ENCODE measurements at regions not wholly inside any gene's neighbourhood (a gene's known extent, or its start where the extent isn't known, plus 50 kb on each side); places are given as distances from the start of the nearest gene placed in this dataset.

GRCh38 chr2:145112467-145112866, 592.5 kb upstream of the ZEB2 start:
- Histone ChIP-seq H3K4me1 (ENCODE audit: insufficient read depth, low read length) (no peaks in the 10 kb centered on the region), H2AFZ (ENCODE audit: low read length) (no peak overlapping the region), H3K9ac (ENCODE audit: extremely low read depth, insufficient read length, low read length) (no peak overlapping the region), H4K5ac (ENCODE audit: insufficient read length, low read depth, low read length) (no peak overlapping the region), H3K27me3 (ENCODE audit: insufficient read depth, low read length) (no peaks in the 10 kb centered on the region), H3K23me2 (ENCODE audit: insufficient read length, low read depth, low read length, poor library complexity, severe bottlenecking) (no peaks in the 10 kb centered on the region), H3K4me2 (ENCODE audit: insufficient read depth, insufficient read length, low read length) (no peak overlapping the region), H3K4ac (ENCODE audit: low read depth, low read length) (no peak overlapping the region), H3K23ac (ENCODE audit: insufficient read length, low read depth, low read length) (no peak overlapping the region), H2BK15ac (ENCODE audit: low read depth, low read length) (no peak overlapping the region), H3K14ac (ENCODE audit: insufficient read depth, low read length) (no peak overlapping the region), H3K56ac (ENCODE audit: insufficient read length, low read depth, low read length) (no peak overlapping the region), H2BK120ac (ENCODE audit: low read depth, low read length, poor library complexity, severe bottlenecking) (no peak overlapping the region), H4K20me1 (ENCODE audit: control insufficient read depth, insufficient read depth, insufficient read length) (no peaks in the 10 kb centered on the region), H2BK12ac (ENCODE audit: insufficient read length, low read depth, low read length) (no peak overlapping the region), H2AK5ac (ENCODE audit: insufficient read length, low read length) (no peak overlapping the region), H3K27ac (ENCODE audit: insufficient read length, low read depth, low read length) (no peak overlapping the region), H3K79me1 (ENCODE audit: insufficient read depth, low read depth, low read length, poor library complexity, severe bottlenecking) (no peaks in the 10 kb centered on the region), H2BK20ac (ENCODE audit: low read depth, low read length, poor library complexity, severe bottlenecking) (no peak overlapping the region), H4K91ac (ENCODE audit: insufficient read length, low read depth, low read length) (no peak overlapping the region), H3T11ph (ENCODE audit: low read length) (no peak overlapping the region), H3K79me2 (ENCODE audit: insufficient read depth, low read length) (no peaks in the 10 kb centered on the region), H4K8ac (replicated peaks; ENCODE audit: insufficient read length, low read depth, low read length) (no peak overlapping the region), H3K9me3 (ENCODE audit: control insufficient read depth, low read depth, low read length) (no peaks in the 10 kb centered on the region), H3K18ac (ENCODE audit: insufficient read length, low read depth, low read length) (no peak overlapping the region), H2BK5ac (ENCODE audit: insufficient read length, low read length) (no peak overlapping the region)
- peaks cover 4 to 5% of the 10 kb centered on the region in 2 experiments for H3K4me1 Mint-ChIP-seq
- no peaks in the 10 kb centered on the region for H3K27me3 Mint-ChIP-seq (ENCODE audit: low read depth)
- TF ChIP-seq, protein P1, sequence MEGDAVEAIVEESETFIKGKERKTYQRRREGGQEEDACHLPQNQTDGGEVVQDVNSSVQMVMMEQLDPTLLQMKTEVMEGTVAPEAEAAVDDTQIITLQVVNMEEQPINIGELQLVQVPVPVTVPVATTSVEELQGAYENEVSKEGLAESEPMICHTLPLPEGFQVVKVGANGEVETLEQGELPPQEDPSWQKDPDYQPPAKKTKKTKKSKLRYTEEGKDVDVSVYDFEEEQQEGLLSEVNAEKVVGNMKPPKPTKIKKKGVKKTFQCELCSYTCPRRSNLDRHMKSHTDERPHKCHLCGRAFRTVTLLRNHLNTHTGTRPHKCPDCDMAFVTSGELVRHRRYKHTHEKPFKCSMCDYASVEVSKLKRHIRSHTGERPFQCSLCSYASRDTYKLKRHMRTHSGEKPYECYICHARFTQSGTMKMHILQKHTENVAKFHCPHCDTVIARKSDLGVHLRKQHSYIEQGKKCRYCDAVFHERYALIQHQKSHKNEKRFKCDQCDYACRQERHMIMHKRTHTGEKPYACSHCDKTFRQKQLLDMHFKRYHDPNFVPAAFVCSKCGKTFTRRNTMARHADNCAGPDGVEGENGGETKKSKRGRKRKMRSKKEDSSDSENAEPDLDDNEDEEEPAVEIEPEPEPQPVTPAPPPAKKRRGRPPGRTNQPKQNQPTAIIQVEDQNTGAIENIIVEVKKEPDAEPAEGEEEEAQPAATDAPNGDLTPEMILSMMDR (conservative IDR thresholded peaks at IDR 0.05), result no peak
- H3K4me3 Mint-ChIP-seq, result no peak overlapping the region
- no peak for DNase-seq
- no peak overlapping the region for H3K27ac Mint-ChIP-seq
- no peaks in the 10 kb centered on the region; a peak in 1 of 7 replicates for H3K36me3 Mint-ChIP-seq (ENCODE audit: insufficient read depth in 1 of 3, low read depth in 3 of 3)
- H3K9me3 Mint-ChIP-seq, result no peaks in the 10 kb centered on the region
